Prostate gland (tissue), 2 donors: ENCODE measurements at regions not wholly inside any gene's neighbourhood (a gene's known extent, or its start where the extent isn't known, plus 50 kb on each side); places are given as distances from the start of the nearest gene placed in this dataset.

Source experiments
- DNase-seq: peaks from one replicate; pipeline ENCODE4 v3.0.0-alpha.2; 2019; ENCODE audit warnings: low spot score
- H3K27ac ChIP-seq, 2 donors: fragments of 200-600 bp; sonication (generic); 2 replicates each; pipeline ENCODE4 v1.5.1; 2017 to 2019
- H3K27me3 ChIP-seq: fragments of 200-600 bp; sonication (generic); replicated peaks from 2 replicates; pipeline ENCODE4 v1.5.1; 2019; ENCODE audit not compliant: insufficient read depth
- H3K36me3 ChIP-seq, 2 donors: fragments of 200-600 bp; sonication (generic); 1 replicate in 1 of 2; 2 replicates in 1 of 2; pipeline versions ENCODE4 v1.5.1 to v1.8.1; 2017 to 2019
- H3K4me1 ChIP-seq: fragments of 200-600 bp; sonication (generic); replicated peaks from 2 replicates; pipeline ENCODE4 v1.5.1; 2019
- H3K4me3 ChIP-seq, 2 donors: fragments of 200-600 bp; sonication (generic); 2 replicates each; pipeline ENCODE4 v1.5.1; 2017 to 2019
- H3K9me3 ChIP-seq: fragments of 200-600 bp; sonication (generic); 2 replicates; pipeline ENCODE4 v1.5.1; 2017
- CTCF ChIP-seq, 4 experiments: fragments of 200-600 bp in 2 of 4; fragments of 450-650 bp in 2 of 4; sonication (generic) in 2 of 4; IDR thresholded peaks; 1 replicate in 3 of 4; 2 replicates in 1 of 4; pipeline ENCODE4 v1.5.1; 2016 to 2019; ENCODE audit warnings: antibody characterized with exemption in 4 of 4, mild to moderate bottlenecking in 2 of 4, moderate library complexity in 2 of 4
- POLR2A ChIP-seq: fragments of 450-650 bp; IDR thresholded peaks from one replicate; pipeline ENCODE4 v1.6.1; 2016; ENCODE audit warnings: antibody characterized with exemption, mild to moderate bottlenecking
- POLR2AphosphoS5 ChIP-seq: sonication (generic); formaldehyde crosslinking; IDR thresholded peaks from one replicate; pipeline ENCODE4 v1.6.1; 2017; ENCODE audit warnings: antibody characterized with exemption
- WGBS: methylation state at CpG from one replicate; pipeline ENCODE4 v1.1.5; 2018; 5-methylcytosine and 5-hydroxymethylcytosine counted together
- intact Hi-C: fragments of 100-400 bp; cut with DNase I; formaldehyde crosslinking; loops from one replicate; pipeline ENCODE4 v1.14.2; 2022

- H3K36me3 ChIP-seq = no peaks in the 10 kb centered on the region
- DNase-seq = no peak
- no peak overlapping the region for H3K27ac ChIP-seq
- intact Hi-C loops = no loop called here
- TF ChIP-seq CTCF (IDR thresholded peaks at IDR 0.05) (no peak), POLR2AphosphoS5 (no peak), POLR2A (no peak)
- WGBS = 37% methylated on average over 3 of the region's 3 CpGs
- H3K9me3 ChIP-seq = no peaks in the 10 kb centered on the region
- H3K27me3 ChIP-seq = no peaks in the 10 kb centered on the region
- H3K4me1 ChIP-seq = no peaks in the 10 kb centered on the region
- H3K4me3 ChIP-seq = no peak overlapping the region
Observed at GRCh38 chr10:84902553-84902952, 574.2 kb downstream of the CCSER2 start.

GRCh38 chr10:84903320-84903719, 574.9 kb downstream of the CCSER2 start:
- no peak for TF ChIP-seq POLR2AphosphoS5
- no peak for TF ChIP-seq POLR2A
- TF ChIP-seq CTCF (IDR thresholded peaks at IDR 0.05) = no peak
- Histone ChIP-seq H3K27ac (no peak overlapping the region), H3K27me3 (no peaks in the 10 kb centered on the region), H3K4me3 (no peak overlapping the region), H3K36me3 (no peaks in the 10 kb centered on the region), H3K9me3 (no peaks in the 10 kb centered on the region), H3K4me1 (no peaks in the 10 kb centered on the region)
- intact Hi-C loops = no loop called here
- no peak for DNase-seq

GRCh38 chr10:84907461-84908009, 579.1 kb downstream of the CCSER2 start:
- DNase-seq = no peak
- Histone ChIP-seq H3K4me1 (no peaks in the 10 kb centered on the region), H3K27me3 (no peaks in the 10 kb centered on the region), H3K36me3 (no peaks in the 10 kb centered on the region), H3K4me3 (no peak overlapping the region), H3K9me3 (no peaks in the 10 kb centered on the region), H3K27ac (no peak overlapping the region)
- WGBS = 92% methylated on average over 4 of the region's 4 CpGs
- TF ChIP-seq CTCF (IDR thresholded peaks at IDR 0.05) (no peak), POLR2AphosphoS5 (no peak), POLR2A (no peak)
- intact Hi-C loops = no loop called here

GRCh38 chr10:84908491-84908890, 580.1 kb downstream of the CCSER2 start:
- intact Hi-C loops = no loop called here
- TF ChIP-seq POLR2AphosphoS5 = no peak
- H3K36me3 ChIP-seq = no peaks in the 10 kb centered on the region
- H3K9me3 ChIP-seq = no peaks in the 10 kb centered on the region
- H3K27me3 ChIP-seq = no peaks in the 10 kb centered on the region
- WGBS = 79% methylated on average over 4 of the region's 4 CpGs
- H3K4me3 ChIP-seq = no peak overlapping the region
- no peak for DNase-seq
- H3K4me1 ChIP-seq = no peaks in the 10 kb centered on the region
- H3K27ac ChIP-seq = no peak overlapping the region

GRCh38 chr10:84921701-84922100, 593.3 kb downstream of the CCSER2 start:
- H3K9me3 ChIP-seq = no peaks in the 10 kb centered on the region
- 90% methylated on average over 1 of the region's 1 CpG for WGBS
- intact Hi-C loops = no loop called here

More at GRCh38 chr10:84921701-84922100, 593.3 kb downstream of the CCSER2 start:
- H3K4me1 ChIP-seq = no peaks in the 10 kb centered on the region
- no peak overlapping the region for H3K4me3 ChIP-seq
- DNase-seq = no peak
- H3K27me3 ChIP-seq = no peaks in the 10 kb centered on the region
- TF ChIP-seq POLR2AphosphoS5 = no peak
- no peak for TF ChIP-seq CTCF (IDR thresholded peaks at IDR 0.05)
- no peak for TF ChIP-seq POLR2A
- no peaks in the 10 kb centered on the region for H3K36me3 ChIP-seq
- H3K27ac ChIP-seq = no peak overlapping the region
